Activated T-helper 2 cell treated with anti-CD3 and anti-CD28 coated beads, Interferon-gamma antibody, Interleukin-2, Interleukin-4, amounts not matched to agents 10 μg/mL and 5 μg/mL and 100 μg/mL, durations not matched to agents 14 hours and 24 hours and 36 hours (primary cell): ENCODE measurements at regions not wholly inside any gene's neighbourhood (a gene's known extent, or its start where the extent isn't known, plus 50 kb on each side); places are given as distances from the start of the nearest gene placed in this dataset.

Experiments used
- DNase-seq: peaks from one replicate; pipeline ENCODE4 v3.0.0; 2021; ENCODE audit warnings: low spot score
- H3K27ac Mint-ChIP-seq: one replicate; pipeline ENCODE4 v1.8.0; 2021; ENCODE audit warnings: mixed read lengths
- H3K27me3 Mint-ChIP-seq: one replicate; pipeline ENCODE4 v1.8.0; 2021; ENCODE audit warnings: low read depth, mixed read lengths
- H3K36me3 Mint-ChIP-seq: one replicate; pipeline ENCODE4 v1.8.0; 2021; ENCODE audit warnings: low read depth, mixed read lengths
- H3K4me1 Mint-ChIP-seq: one replicate; pipeline ENCODE4 v1.8.0; 2021; ENCODE audit warnings: low read depth, mixed read lengths
- H3K4me3 Mint-ChIP-seq: one replicate; pipeline ENCODE4 v1.8.0; 2021; ENCODE audit warnings: low read depth, mild to moderate bottlenecking, moderate library complexity, mixed read lengths
- H3K9me3 Mint-ChIP-seq: one replicate; pipeline ENCODE4 v1.8.0; 2021; ENCODE audit warnings: mixed read lengths
- intact Hi-C: fragments of 100-400 bp; cut with micrococcal nuclease; formaldehyde crosslinking; loops from one replicate; pipeline ENCODE4 v1.15.1; 2023

- Mint-ChIP-seq H3K36me3 (no peaks in the 10 kb centered on the region), H3K4me3 (no peak overlapping the region)
- intact Hi-C loops: loop anchor here (10.0 kb wide), 1 partner anchor 48 kb away; no protein-coding TSS in a partner anchor
Measured at GRCh38 chr5:34583167-34583566, 73.0 kb upstream of the RAI14 start.

DNA sequence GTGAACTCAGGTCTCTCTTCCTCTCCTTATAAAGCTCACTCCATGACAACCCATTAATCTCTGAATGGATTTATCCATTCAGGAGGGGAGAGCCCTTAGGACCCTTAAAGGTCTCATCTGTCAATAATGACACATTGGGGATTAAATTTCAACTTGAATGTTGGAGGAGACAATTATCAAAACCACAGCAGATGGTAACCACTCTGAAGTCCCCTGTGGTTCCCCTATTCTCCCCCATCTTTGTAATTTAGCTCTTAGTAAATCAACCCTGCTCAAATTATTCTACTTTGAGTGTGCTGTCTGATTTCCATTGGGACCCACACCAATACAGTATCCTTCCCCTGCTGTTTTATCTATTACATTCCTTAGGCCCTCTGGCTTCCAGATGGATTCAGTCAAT, 72.0 kb upstream of the RAI14 start:
- H3K27me3 Mint-ChIP-seq: peaks cover 3% of the 10 kb centered on the region
- no peak for DNase-seq
- peaks cover 23% of the 10 kb centered on the region for H3K4me1 Mint-ChIP-seq
- H3K36me3 Mint-ChIP-seq: no peaks in the 10 kb centered on the region
- intact Hi-C loops: loop anchor here (10.0 kb wide), 1 partner anchor 49 kb away; no protein-coding TSS in a partner anchor
- no peaks in the 10 kb centered on the region for H3K9me3 Mint-ChIP-seq
- H3K4me3 Mint-ChIP-seq: no peak overlapping the region
- no peak overlapping the region for H3K27ac Mint-ChIP-seq

More at GRCh38 chr5:34583167-34583566, 73.0 kb upstream of the RAI14 start:
- Mint-ChIP-seq H3K27ac (no peak overlapping the region), H3K27me3 (peaks cover 3% of the 10 kb centered on the region), H3K4me1 (peaks cover 23% of the 10 kb centered on the region), H3K9me3 (no peaks in the 10 kb centered on the region)
- DNase-seq: no peak

DNA sequence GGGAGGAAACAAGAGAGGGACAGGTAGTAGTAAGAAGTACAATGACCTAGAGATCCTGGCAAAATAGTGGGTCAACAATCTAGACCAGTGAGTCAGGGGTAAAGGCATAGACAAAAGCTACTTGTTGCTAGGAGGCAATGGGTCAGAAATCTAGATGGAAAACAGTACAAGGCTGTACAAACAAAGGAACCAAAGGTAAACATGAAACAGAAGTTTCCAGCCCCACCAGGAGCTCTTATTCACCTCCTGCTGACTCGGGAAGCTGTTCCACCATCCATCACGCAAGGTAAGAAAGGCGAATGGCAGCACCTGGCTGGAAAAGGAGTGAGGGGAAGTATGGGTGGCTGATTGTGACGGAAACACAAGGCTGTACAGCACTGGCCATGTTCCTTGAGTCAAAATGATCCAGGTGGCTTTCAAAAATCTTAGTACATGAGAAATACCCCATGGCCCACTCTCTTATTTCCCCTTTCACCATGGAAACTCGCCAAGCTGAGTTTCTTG, 70.5 kb upstream of the RAI14 start:
- H3K36me3 Mint-ChIP-seq: no peaks in the 10 kb centered on the region
- no peak for DNase-seq
- H3K27ac Mint-ChIP-seq: peak overlapping the region; percentile 25
- no peaks in the 10 kb centered on the region for H3K9me3 Mint-ChIP-seq
- intact Hi-C loops: loop anchor here (10.0 kb wide), 1 partner anchor 51 kb away; no protein-coding TSS in a partner anchor
- H3K4me3 Mint-ChIP-seq: no peak overlapping the region
- H3K4me1 Mint-ChIP-seq: peaks cover 23% of the 10 kb centered on the region
- peaks cover 3% of the 10 kb centered on the region for H3K27me3 Mint-ChIP-seq

- Mint-ChIP-seq H3K27ac (peak overlapping the region; percentile 19), H3K4me1 (peaks cover 23% of the 10 kb centered on the region), H3K9me3 (no peaks in the 10 kb centered on the region), H3K36me3 (no peaks in the 10 kb centered on the region), H3K27me3 (peaks cover 3% of the 10 kb centered on the region), H3K4me3 (no peak overlapping the region)
- DNase-seq: no peak
- intact Hi-C loops: loop anchor here (10.0 kb wide), 1 partner anchor 52 kb away; no protein-coding TSS in a partner anchor
Measured at GRCh38 chr5:34586117-34586885, 69.8 kb upstream of the RAI14 start.

GRCh38 chr5:34587355-34588241, 68.5 kb upstream of the RAI14 start:
- intact Hi-C loops: loop anchor here (10.0 kb wide), 1 partner anchor 53 kb away; no protein-coding TSS in a partner anchor
- DNase-seq: no peak
- Mint-ChIP-seq H3K27me3 (no peaks in the 10 kb centered on the region), H3K27ac (peak overlapping the region; percentile 1), H3K9me3 (no peaks in the 10 kb centered on the region), H3K36me3 (no peaks in the 10 kb centered on the region), H3K4me1 (peaks cover 23% of the 10 kb centered on the region), H3K4me3 (no peak overlapping the region)

DNA sequence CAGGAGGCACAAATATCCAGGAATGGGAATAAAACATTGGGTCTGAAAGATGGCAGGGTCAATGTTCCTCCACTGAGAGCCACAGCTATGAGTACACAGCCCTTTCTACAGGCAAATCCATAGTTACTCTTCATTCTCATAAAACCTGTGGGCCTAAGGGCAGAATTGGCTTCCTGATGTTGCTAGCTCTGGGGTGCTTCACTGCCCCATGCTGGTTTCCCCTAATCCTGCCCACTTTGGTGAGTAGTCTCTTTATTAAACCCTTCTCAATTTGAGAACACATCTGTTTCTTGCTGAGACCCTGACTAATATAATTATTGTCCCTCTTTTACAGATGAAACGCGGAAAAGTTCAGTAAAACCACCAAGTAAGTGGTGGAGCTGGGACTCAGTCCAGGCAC, 66.3 kb upstream of the RAI14 start:
- H3K27ac Mint-ChIP-seq: no peak overlapping the region
- H3K36me3 Mint-ChIP-seq: no peaks in the 10 kb centered on the region
- no peak for DNase-seq
- peaks cover 18% of the 10 kb centered on the region for H3K4me1 Mint-ChIP-seq
- no peak overlapping the region for H3K4me3 Mint-ChIP-seq
- no peaks in the 10 kb centered on the region for H3K9me3 Mint-ChIP-seq
- H3K27me3 Mint-ChIP-seq: no peaks in the 10 kb centered on the region
- intact Hi-C loops: loop anchor here (10.0 kb wide), 1 partner anchor 55 kb away; no protein-coding TSS in a partner anchor

- intact Hi-C loops: no loop called here
- H3K27ac Mint-ChIP-seq: no peak overlapping the region
Measured at GRCh38 chr5:34591723-34592122, 64.4 kb upstream of the RAI14 start.

GRCh38 chr5:34597034-34598027, 58.8 kb upstream of the RAI14 start:
- H3K9me3 Mint-ChIP-seq: no peaks in the 10 kb centered on the region
- H3K36me3 Mint-ChIP-seq: no peaks in the 10 kb centered on the region

More at GRCh38 chr5:34591723-34592122, 64.4 kb upstream of the RAI14 start:
- H3K27me3 Mint-ChIP-seq: no peaks in the 10 kb centered on the region
- H3K9me3 Mint-ChIP-seq: no peaks in the 10 kb centered on the region
- no peak for DNase-seq
- H3K4me3 Mint-ChIP-seq: no peak overlapping the region
- peaks cover 7% of the 10 kb centered on the region for H3K4me1 Mint-ChIP-seq
- H3K36me3 Mint-ChIP-seq: no peaks in the 10 kb centered on the region

DNA sequence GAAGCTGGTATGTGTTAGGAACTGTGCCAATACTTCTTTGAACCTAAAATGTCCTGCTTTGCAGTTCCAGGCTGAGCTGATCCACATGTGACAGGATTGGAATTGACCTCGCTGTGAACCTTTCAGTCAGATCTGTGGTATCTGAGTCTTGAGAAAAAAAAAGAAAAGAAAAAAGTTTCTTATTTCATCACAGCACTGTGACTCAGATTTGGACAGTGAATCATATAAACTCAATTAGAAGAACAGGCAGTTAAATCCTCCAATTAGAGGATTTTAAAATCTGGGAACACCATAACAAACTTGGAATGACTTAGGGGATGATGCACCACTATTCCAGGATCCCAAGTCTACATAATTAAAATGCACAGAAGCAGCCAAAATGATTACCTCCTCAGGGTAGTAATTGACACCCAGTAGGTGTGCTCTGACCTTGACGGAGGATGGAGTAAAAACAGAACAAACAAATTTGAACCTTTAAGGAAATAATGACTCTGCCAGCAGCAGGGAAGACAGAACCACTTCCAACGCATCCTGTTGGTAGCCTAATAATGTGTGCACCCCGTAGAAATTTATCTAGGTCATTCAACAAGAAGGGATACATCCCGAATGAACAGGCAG, 57.8 kb upstream of the RAI14 start:
- intact Hi-C loops: no loop called here
- H3K27me3 Mint-ChIP-seq: peaks cover 2% of the 10 kb centered on the region
- H3K4me3 Mint-ChIP-seq: no peak overlapping the region
- DNase-seq: no peak
- H3K9me3 Mint-ChIP-seq: no peaks in the 10 kb centered on the region
- peaks cover 2% of the 10 kb centered on the region for H3K4me1 Mint-ChIP-seq
- H3K36me3 Mint-ChIP-seq: no peaks in the 10 kb centered on the region
- H3K27ac Mint-ChIP-seq: no peak overlapping the region

More at GRCh38 chr5:34597034-34598027, 58.8 kb upstream of the RAI14 start:
- intact Hi-C loops: no loop called here
- no peak overlapping the region for H3K4me3 Mint-ChIP-seq
- H3K4me1 Mint-ChIP-seq: peaks cover 2% of the 10 kb centered on the region
- H3K27me3 Mint-ChIP-seq: peaks cover 2% of the 10 kb centered on the region
- H3K27ac Mint-ChIP-seq: no peak overlapping the region
- DNase-seq: no peak

DNA sequence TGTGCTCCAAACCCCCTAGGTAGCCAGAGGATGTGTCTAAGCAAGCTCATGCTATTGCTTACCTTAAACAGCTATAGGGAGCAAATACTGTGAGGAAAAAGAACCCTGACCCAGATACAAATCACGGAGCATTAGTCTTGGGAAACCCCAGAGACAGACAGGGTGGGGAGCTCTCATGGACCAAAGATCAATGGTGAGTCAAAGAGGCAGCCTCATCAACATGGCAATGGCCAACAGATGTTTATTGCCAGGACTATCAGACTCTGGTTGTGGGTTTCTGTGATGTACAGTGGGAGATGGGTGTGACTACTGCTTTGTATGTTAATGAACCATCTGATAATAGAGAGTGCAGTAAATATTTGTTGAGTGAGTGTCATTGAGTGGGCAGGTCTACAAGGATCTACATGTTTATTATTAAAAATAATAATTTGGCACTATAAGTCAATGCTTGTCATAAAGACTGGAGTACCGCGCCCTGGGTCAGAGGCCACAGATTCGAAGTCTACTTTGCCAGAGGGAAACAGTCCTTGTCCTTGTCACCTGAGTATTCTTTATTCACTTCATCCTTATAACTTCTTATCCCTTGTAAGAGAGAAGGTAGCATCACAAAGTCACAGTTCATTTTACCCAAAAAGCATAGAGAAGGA, 56.5 kb upstream of the RAI14 start:
- intact Hi-C loops: no loop called here
- Mint-ChIP-seq H3K27me3 (peaks cover 2% of the 10 kb centered on the region), H3K36me3 (no peaks in the 10 kb centered on the region), H3K27ac (no peak overlapping the region), H3K9me3 (no peaks in the 10 kb centered on the region), H3K4me3 (no peak overlapping the region), H3K4me1 (peaks cover 2% of the 10 kb centered on the region)
- no peak for DNase-seq

GRCh38 chr5:34600118-34600493, 56.0 kb upstream of the RAI14 start:
- Mint-ChIP-seq H3K27ac (no peak overlapping the region), H3K4me3 (no peak overlapping the region), H3K36me3 (no peaks in the 10 kb centered on the region), H3K4me1 (peaks cover 2% of the 10 kb centered on the region), H3K9me3 (no peaks in the 10 kb centered on the region), H3K27me3 (peaks cover 2% of the 10 kb centered on the region)
- intact Hi-C loops: no loop called here
- no peak for DNase-seq
